PC-3 (cell line): ENCODE measurements at regions not wholly inside any gene's neighbourhood (a gene's known extent, or its start where the extent isn't known, plus 50 kb on each side); places are given as distances from the start of the nearest gene placed in this dataset.

Source experiments
- ATAC-seq: fragments of 200-7000 bp; cut with Tn5 transposase; 2 replicates; pipeline ENCODE4 v1.9.1; 2020; ENCODE audit warnings: mild to moderate bottlenecking, moderate library complexity
- BruUV-seq: library from RNA; stranded (reverse); fragments of 400-500 nt; replicated peaks from 2 replicates; lab custom pipeline; 2021; lab: Mats Ljungman, UMichigan
- CTCF ChIA-PET: fragments of 300-600 bp; sonication (Branson Sonifier 250); formaldehyde crosslinking; loops from one replicate; lab custom pipeline; 2022; ENCODE audit warnings: antibody characterized with exemption; lab: Charles Lee
- POLR2A ChIA-PET: fragments of 300-600 bp; sonication (Branson Sonifier 250); formaldehyde crosslinking; loops from one replicate; lab custom pipeline; 2022; ENCODE audit warnings: antibody characterized with exemption; ENCODE audit not compliant: unreplicated experiment; lab: Charles Lee
- DNase-seq: peaks from one replicate; pipeline ENCODE4 v3.0.0-alpha.2; 2015
- H2AFZ ChIP-seq: fragments of 300-600 bp; sonication (generic); 2 replicates; pipeline ENCODE4 v1.6.0; 2016; ENCODE audit warnings: antibody characterized with exemption, low read length
- H3F3A ChIP-seq: fragments of 300-600 bp; sonication (generic); one replicate; pipeline ENCODE4 v1.6.0; 2017; ENCODE audit warnings: antibody characterized with exemption, low read length, control low read depth, mild to moderate bottlenecking; ENCODE audit not compliant: unreplicated experiment
- H3K27ac ChIP-seq: fragments of 300-600 bp; sonication (generic); 2 replicates; pipeline ENCODE4 v1.5.1; 2016; ENCODE audit warnings: mild to moderate bottlenecking, low read length
- H3K27me3 ChIP-seq: fragments of 300-600 bp; sonication (generic); 2 replicates; pipeline ENCODE4 v1.6.1; 2016; ENCODE audit warnings: low read length, mixed read lengths
- H3K36me3 ChIP-seq: fragments of 300-600 bp; sonication (generic); 2 replicates; pipeline ENCODE4 v1.6.1; 2016; ENCODE audit warnings: low read depth, mixed run types, low read length, mixed read lengths
- H3K4me1 ChIP-seq: fragments of 300-600 bp; sonication (generic); 2 replicates; pipeline ENCODE4 v1.5.1; 2016; ENCODE audit warnings: low read length; ENCODE audit not compliant: insufficient read depth
- H3K4me2 ChIP-seq: fragments of 300-600 bp; sonication (generic); 2 replicates; pipeline ENCODE4 v1.6.0; 2016; ENCODE audit warnings: low read length
- H3K4me3 ChIP-seq: fragments of 300-600 bp; sonication (generic); 2 replicates; pipeline ENCODE4 v1.5.1; 2016; ENCODE audit warnings: mild to moderate bottlenecking, low read length, mixed read lengths
- H3K79me2 ChIP-seq: fragments of 300-600 bp; sonication (generic); 2 replicates; pipeline ENCODE4 v1.6.1; 2017; ENCODE audit warnings: low read length, mixed read lengths
- H3K9ac ChIP-seq: fragments of 300-600 bp; sonication (generic); 2 replicates; pipeline ENCODE4 v1.6.0; 2016; ENCODE audit warnings: mild to moderate bottlenecking, low read length
- H3K9me2 ChIP-seq: fragments of 300-600 bp; sonication (generic); replicated peaks from 2 replicates; pipeline ENCODE4 v1.6.1; 2016; ENCODE audit warnings: mixed run types, low read length, mixed read lengths
- H3K9me3 ChIP-seq: fragments of 300-600 bp; sonication (generic); 2 replicates; pipeline ENCODE4 v1.6.1; 2016; ENCODE audit warnings: low read length, mixed read lengths
- H4K20me1 ChIP-seq: fragments of 300-600 bp; sonication (generic); 2 replicates; pipeline ENCODE4 v1.6.1; 2016; ENCODE audit warnings: low read length, mixed read lengths
- CTCF ChIP-seq: fragments of 300-600 bp; sonication (generic); conservative IDR thresholded peaks from 2 replicates; pipeline ENCODE4 v1.5.1; 2017; ENCODE audit warnings: antibody characterized with exemption, low read depth, mild to moderate bottlenecking, low read length
- EZH2 ChIP-seq: fragments of 300-600 bp; sonication (generic); IDR thresholded peaks from one replicate; pipeline ENCODE4 v1.6.1; 2017; ENCODE audit warnings: antibody characterized with exemption, mild to moderate bottlenecking, low read length; ENCODE audit not compliant: unreplicated experiment
- EZH2phosphoT487 ChIP-seq: fragments of 300-600 bp; sonication (generic); IDR thresholded peaks from 2 replicates; pipeline ENCODE4 v1.6.1; 2018; ENCODE audit warnings: mild to moderate bottlenecking, antibody characterized with exemption, low read length, borderline replicate concordance
- intact Hi-C: fragments of 100-400 bp; cut with micrococcal nuclease; formaldehyde crosslinking; loops from 2 replicates; pipeline ENCODE4 v1.9.0; 2023

- no TSS peak for BruUV-seq
- Histone ChIP-seq H3K27me3 (no peaks in the 10 kb centered on the region), H3K9me2 (no peaks in the 10 kb centered on the region), H2AFZ (no peak overlapping the region), H3K4me3 (no peak overlapping the region), H3K9me3 (no peaks in the 10 kb centered on the region), H3K79me2 (no peaks in the 10 kb centered on the region), H3F3A (no peaks in the 10 kb centered on the region), H3K4me2 (no peak overlapping the region), H3K36me3 (no peaks in the 10 kb centered on the region), H3K4me1 (no peaks in the 10 kb centered on the region; the same call in 1 of the 2 replicates), H3K27ac (no peak overlapping the region), H3K9ac (no peak overlapping the region), H4K20me1 (no peaks in the 10 kb centered on the region)
- ChIA-PET CTCF (no interaction called here), POLR2A (no interaction called here)
- TF ChIP-seq EZH2 (no peak), CTCF (no peak), EZH2phosphoT487 (no peak)
- ATAC-seq, result no peak
- peak; percentile 42 for DNase-seq
- intact Hi-C loops, result no loop called here
These were observed 142.7 kb downstream of the SUCLA2 start for GRCh38 chr13:47858042-47859025.

- no peak for ATAC-seq
- Histone ChIP-seq H3K4me2 (no peak overlapping the region), H3K4me1 (no peaks in the 10 kb centered on the region)
These were observed 147.8 kb downstream of the SUCLA2 start for GRCh38 chr13:47853236-47853635.

More at GRCh38 chr13:47853236-47853635, 147.8 kb downstream of the SUCLA2 start:
- BruUV-seq, result no TSS peak
- intact Hi-C loops, result no loop called here
- no peak for DNase-seq
- Histone ChIP-seq H3K9me2 (no peaks in the 10 kb centered on the region), H3F3A (no peaks in the 10 kb centered on the region), H3K79me2 (no peaks in the 10 kb centered on the region), H3K27ac (no peak overlapping the region), H3K9ac (no peak overlapping the region), H2AFZ (no peak overlapping the region), H3K27me3 (no peaks in the 10 kb centered on the region), H3K9me3 (no peaks in the 10 kb centered on the region), H4K20me1 (no peaks in the 10 kb centered on the region), H3K4me3 (no peak overlapping the region), H3K36me3 (no peaks in the 10 kb centered on the region)
- ChIA-PET POLR2A (no interaction called here), CTCF (no interaction called here)
- TF ChIP-seq CTCF (no peak), EZH2phosphoT487 (no peak), EZH2 (no peak)
